Kidney capillary endothelial cell (primary cell): ENCODE measurements at regions not wholly inside any gene's neighbourhood (a gene's known extent, or its start where the extent isn't known, plus 50 kb on each side); places are given as distances from the start of the nearest gene placed in this dataset.

Experiments used
- DNase-seq: peaks from one replicate; pipeline ENCODE4 v3.0.0-alpha.2; 2018; ENCODE audit warnings: low spot score

DNA sequence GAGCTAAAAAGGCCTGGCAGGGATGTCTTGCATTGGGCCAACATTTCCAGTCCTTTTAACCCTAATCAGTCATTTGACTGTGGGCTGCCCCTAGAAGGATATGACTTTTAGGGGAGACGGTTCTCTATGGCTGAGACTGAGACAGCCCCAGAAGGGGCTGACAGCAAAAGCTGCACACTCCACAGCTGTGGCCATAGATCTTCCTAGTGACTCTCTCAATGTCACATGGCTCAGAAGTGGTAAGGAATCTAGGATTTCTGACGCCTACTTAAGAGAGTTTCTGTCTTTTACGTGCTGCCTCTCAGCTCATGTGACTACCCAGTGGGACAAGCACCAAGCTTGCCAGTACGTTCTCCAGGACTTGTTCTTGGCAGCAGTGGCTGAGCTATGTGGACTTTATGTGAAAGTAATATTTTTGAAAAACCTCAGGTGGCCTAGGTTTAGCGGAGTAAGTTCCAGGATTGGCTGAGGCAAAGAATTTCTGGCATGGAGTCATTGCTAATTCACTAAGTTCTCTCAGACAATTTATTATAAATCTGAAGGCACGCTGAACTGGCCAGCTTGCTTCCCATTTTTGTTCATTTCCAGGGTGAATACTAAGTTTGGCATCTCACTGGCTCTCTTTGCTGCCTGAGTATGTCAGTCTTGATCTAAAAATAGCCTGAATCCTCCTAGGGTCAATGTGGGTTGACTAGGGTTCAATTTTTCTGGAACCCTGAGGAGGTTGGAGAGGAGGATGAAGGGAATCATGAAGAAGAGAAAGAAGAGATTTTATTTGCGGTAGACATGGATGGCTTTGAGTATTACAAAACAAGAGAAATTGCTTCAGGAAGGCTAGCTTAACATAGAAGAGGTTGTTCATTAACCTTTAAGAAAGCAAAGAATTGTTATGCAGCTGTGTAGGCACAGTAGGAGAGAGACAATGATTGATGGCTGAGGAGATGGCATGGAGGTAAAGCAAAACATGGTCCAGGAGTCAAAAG, 271.8 kb downstream of the AEBP2 start:
- DNase-seq, result no peak

DNA sequence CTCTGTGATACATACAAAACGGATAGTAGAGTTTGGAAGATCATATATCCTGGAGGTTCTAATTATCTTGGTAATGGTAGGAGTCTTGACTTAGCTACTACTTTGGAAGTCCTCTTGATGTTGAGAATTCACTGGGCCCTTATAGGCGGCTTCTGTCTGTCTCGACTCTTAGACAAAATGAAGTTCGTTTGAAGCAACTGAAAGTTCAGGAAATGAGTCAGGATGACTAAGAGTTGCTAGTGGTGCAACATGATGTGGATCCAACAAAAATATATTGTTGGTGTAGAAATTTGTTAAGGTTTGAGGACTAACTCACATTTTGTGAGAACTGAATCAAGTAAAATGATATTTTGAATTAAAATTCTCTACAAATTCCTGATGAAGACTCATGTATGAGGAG, 272.7 kb downstream of the AEBP2 start:
- DNase-seq, result peak; percentile 43

DNA sequence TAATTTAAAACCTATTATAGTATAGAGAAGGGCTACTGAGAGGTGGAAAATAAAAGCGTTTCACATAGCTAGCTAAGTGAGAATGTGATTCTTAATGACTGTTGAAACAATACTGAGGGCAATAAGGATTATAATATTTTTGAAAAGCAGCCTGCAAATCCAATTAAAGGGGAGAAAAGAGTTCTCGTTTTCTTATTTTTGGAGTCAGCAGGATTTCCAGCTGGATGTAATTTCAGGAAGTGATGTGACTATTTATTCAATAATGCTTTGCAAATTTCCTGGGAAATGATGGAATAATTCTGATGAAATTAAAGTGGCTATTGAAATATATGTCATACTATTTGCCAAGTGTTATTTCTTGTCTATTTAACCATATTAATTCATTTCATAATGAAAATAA, 279.1 kb downstream of the AEBP2 start:
- DNase-seq, result no peak

DNA sequence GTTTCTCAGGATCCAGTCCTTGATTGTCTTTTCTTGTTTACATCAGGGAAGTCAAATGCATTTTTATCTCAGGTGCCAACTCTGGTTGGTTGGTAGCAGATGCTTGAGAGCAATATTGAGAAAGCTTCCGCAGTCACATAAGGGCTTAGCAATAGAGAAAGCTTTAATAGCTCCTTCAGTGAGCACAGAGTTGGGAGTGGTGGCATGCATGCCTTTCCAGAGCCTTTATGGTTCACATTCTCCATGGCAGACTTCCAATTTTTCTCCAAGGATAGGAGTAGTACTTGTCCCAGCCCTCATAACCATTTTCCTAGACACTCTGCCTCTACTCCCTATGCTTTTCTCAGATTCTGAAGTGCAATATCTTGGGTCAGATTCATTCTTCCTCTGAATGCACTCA, 280.4 kb downstream of the AEBP2 start:
- DNase-seq, result no peak

DNA sequence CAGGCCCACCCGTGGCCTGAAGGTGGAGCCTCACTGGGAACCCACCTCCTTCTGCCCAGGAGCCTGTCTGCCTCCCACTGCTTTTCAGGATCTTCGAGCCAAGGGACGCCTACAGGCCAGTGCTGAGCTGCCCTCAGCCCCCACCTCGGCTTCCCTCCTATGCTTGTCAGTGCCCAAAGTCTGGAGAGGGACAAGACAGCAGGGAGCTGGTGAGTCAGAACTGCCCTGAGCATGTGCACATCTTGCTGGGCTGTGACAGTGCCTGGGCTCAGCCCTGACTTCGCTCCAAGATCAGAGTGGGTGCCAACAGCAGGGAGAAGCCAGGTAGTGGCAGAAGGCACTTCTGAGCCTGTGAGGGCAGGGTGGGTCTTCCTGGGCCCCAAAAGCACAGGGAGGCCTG, 286.8 kb downstream of the AEBP2 start:
- DNase-seq, result no peak

DNA sequence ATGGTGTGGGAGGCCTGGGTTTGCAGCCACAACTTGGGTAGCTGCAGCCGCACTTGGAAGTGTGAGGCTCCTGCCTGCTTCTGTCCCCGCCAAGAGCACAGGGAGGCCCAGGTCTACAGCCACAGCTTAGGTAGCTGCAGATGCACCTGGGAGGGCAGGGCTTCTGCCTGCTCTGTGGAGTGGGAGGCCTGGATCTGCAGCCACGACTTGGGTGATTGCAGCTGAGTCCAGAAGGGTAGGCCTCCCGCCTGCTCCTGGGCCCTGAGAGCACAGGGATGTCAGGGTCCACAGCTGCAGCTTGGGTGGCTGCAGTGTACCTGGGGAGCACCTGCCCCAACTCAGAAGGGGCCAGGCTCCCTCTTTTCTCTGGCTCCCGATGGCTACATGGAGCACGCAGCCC, 287.3 kb downstream of the AEBP2 start:
- no peak for DNase-seq

DNA sequence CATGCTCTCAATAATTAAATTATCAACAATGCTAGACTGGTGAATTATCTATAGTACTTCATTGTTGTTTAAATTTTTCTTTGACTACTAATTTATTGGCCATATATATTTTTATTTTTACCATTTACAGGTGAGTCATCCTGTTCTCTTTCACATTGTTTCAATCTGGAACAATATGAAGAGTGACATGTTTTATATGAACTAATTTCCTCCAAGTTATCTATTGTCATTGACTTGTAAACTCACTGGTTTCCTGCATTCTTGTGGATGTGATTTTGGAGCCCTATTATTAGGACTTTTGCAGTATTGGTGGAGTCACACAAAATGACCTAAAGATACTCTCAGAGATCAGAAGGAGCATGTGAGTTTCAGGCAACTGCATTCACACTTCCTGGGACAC, 297.7 kb downstream of the AEBP2 start:
- DNase-seq, result peak; percentile 47

DNA sequence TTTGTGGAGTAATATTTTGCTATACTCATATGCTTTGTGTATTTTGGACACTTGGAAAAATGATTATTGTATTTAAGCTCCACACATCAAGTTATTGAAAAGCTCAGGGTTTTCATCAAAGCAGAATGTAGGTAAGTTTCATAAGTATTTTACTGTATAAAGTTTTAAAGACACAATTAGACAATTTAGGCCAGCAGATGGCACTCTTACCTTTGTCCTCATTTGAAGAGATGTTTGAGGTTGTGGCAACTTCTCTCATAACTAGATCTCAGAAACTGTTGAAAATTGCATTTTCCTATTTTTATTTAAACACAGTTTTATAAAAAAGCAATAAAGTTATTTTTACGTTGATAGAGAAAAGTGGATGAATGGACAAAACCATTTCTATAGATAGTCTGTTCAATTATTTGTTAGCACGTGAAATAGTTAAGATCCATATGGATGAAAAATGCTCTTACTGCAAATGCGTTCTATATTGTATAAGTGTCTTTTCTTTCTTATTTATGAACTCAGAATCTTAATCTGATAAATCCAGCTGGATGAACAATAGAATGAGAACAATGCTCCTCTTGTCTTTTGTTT, 300.0 kb downstream of the AEBP2 start:
- DNase-seq, result peak; percentile 64

DNA sequence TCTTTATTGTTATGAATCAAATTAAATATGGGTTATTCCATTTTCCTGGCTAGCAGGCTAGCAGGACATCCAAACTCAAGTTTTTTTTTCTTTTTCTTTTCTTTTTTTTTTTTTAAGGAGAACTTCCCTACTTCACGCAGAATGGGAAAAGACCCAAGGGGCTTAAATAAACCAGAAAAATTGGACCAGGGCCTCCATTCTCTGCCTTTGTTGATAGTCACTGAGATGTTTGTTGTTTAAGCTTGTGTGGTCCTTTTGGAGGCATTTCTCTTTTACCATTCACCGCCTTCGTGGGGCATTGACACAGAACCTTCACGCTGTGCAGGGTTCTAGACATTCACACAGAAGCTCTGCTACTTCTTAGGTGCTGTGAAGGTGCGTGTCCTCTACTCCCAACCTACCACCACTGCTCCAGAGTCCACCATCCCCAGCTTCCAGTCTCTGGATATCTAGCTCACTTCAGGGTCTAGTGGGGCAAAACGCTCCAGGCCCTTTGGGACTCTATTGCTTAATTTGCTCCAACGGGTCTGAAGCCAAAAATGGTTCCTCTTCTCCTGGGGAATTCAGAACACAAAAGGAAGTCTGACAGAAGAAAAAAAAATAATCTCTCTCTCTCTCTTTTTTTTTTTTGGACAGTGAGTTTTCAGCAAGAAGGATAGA, 301.3 kb downstream of the AEBP2 start:
- no peak for DNase-seq

DNA sequence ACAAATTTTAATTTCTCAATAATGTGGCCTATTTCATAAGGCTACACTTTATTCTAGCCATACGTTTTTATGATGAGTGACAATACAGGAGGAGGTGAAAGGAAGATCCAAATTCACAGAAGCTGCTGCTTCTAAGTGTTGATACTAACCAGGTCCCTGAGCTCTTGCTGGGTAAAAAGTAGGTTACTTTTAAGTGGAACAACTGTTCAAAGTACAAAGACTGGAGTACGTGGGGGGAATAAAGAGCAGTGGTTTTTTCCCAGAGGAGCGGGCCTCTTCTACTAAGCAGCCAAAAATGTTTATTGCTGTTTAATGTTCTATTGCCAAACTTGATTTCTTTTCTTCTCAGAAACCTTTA, 301.8 kb downstream of the AEBP2 start:
- no peak for DNase-seq

DNA sequence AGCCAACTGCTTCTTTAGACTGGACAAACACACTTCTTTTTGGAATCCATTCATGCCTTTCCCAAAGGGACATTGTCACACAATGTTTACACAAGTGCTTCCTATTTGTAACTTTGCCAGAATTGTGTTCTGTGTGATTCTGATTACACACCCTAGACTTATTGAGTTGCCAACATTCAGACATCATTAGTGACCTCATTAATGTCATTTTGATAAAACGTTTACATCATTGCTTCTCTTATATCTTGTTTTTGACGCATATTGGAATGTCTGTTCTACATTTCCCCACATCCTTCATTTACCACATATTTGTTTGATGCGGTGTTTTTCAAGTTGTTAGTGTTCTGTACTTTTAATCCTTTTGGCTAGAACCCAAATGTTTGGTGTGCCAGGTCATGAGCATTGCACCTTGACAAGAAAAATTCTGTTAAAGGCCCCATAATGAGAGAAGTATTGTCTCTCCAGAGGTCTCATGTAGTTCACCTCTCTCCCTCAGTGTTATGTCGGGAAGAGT, 305.5 kb downstream of the AEBP2 start:
- DNase-seq, result peak; percentile 34

DNA sequence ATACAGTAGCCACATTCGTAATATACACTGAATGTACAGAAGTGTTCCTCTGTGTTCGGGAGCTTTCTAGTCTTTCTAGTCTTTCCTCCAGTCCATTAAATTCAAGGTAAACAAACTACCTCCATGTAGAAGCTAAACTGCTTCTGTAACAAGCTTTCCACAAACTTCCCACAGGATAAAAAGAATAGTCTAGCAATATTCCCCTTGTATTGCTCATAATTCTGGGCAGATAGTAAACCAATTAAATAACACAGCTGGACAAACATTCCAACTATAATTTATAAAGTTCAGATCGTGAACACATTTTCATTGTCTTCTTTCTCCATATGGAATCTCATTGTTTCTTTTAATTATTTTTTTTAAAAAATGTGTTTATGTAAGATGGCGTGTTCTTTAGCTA, 307.2 kb downstream of the AEBP2 start:
- no peak for DNase-seq

DNA sequence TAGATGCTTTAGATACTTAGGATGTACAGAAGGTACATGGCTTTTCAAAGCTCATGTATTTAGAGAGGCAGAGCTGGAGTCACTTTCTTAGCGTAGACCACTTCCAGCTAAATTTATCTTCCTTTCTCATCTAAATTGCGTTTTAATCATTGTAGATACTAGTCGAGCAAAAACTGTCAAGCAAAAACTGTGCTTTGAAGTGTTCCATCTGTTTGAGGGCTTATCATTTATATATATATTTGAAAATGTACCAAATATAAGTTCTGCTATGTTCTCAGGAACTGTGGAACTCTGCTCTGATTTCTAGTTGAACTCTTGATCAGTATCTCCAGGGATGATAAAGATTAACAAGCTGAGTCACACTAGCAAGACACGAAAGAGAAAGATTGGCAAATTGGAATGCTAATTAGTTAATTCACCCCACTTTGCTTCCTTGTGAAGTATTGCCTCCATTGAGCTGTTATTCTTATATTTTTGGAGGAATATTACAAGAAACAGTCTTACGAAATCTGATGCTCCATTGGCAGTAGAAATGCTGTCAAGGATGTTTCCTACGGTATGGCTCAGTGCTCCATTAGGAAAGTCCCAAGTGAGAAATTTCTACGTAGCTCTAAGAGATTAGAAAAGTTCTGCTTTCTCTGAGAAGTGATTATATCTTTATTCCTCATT, 310.7 kb downstream of the AEBP2 start:
- no peak for DNase-seq

DNA sequence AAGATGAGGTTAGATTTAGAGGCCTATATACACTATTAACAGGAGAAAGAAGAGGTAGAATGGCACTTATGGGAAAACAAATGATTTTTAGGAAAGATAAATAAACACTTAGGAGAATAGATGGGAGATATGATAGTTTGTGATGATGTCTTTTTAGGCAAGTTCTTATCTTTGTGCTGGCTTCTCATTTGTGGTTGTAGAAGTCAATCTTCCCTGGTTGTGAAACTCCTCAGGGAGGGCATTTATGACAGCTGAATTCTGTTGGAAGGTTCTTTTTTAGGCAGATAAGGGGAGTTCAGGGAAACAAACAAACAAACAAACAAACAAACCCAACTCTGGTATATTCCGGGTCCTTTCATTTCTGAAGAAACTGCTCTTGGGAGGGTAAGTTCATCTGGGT, 311.8 kb downstream of the AEBP2 start:
- DNase-seq, result no peak

DNA sequence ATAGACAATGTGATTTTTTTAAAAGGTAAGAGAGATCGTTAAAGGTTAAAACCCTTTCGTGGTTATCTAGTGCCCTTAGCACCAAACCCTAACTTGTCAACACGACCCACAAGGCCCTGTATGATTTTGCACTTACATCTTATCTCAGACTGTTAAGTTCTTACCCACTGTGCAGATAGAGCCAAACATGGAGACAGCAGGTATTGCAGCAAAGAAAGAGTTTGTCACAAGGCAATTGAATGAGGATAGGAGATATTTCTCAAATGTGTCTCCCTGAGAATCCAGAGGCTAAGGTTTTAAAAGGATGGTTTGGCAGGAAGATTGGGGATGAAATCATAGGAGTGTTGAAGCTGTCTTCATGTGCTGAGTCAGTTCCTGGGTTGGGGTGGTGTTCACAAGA, 313.4 kb downstream of the AEBP2 start:
- no peak for DNase-seq

DNA sequence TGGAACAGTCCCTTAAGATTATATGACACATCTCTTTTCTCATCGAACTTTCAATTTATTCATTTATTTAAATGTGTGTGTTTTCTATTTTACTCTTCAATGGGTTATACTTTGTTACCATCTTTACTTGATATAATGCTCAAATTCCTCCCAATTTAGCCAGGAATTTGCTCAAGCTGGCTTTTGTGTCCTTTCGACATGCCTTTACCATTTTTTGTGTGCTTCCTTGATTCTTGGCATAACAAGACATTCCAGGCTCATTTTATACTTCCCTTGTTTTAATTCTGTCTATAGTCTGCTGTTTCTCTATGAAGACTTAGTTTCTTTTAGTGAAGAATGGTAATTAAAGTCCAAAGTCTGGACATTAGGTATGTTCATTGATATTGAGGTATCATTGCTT, 315.8 kb downstream of the AEBP2 start:
- DNase-seq, result no peak

DNA sequence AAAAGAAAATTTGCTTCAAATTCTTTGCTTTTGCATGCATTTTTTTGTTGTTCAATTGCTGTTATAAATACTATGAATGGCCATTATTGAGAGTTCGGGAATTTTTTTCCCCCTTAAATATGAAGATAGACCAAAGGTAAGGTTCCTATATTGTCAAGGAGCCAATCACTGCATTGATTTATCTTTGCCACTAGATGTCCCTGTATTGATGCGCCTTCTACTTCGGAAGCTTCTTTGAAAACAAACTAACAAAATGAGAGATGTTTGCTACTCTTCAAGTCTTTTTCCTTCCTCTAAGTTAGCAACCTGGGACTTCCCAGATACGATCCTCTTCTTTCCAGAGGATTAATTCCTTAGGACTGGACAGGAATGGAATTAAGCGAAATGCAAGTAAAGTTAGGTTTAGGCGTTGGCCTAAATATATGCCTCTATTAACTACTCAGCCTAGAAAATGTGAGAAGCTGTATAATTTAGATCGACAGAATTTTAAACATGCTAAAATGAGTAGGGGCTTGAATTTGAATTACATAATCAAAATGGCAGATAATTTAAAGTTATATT, 318.1 kb downstream of the AEBP2 start:
- no peak for DNase-seq

DNA sequence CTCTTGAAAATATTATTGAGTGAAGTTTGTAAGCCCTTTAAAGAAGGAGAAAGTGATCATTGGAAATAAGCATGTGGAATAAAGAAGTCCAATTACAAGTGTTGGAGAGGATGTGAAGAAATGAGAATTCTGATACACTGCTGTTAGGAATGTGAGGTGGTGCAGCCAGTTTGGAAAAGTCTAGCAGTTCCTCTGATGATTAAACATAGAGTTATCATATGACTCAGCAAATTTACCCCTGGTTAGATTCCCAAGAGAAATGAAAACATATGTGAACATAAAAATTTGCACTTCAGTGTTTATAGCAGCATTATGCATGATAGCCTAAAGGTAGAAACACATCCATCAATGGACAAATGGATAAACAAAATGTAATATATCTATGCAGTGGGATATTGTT, 319.9 kb downstream of the AEBP2 start:
- DNase-seq, result no peak

DNA sequence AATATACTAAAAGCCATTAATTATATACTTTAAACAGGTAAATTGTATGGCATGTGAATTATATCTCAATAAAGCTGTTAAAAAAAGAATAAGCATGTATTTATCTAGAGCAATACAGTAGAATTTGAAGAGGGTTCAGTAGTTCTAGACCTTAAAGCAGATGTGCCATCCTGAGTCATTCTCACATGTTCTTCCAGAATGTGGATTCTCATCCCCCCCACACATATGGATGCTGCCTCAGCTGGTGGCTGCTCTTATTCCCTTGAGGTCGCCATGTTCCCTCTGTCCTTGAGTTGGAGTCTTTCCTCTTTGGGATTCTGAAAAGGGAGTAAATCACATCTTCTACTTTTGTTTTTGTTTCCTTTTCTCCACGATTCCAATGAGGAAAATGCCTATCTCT, 321.3 kb downstream of the AEBP2 start:
- no peak for DNase-seq

DNA sequence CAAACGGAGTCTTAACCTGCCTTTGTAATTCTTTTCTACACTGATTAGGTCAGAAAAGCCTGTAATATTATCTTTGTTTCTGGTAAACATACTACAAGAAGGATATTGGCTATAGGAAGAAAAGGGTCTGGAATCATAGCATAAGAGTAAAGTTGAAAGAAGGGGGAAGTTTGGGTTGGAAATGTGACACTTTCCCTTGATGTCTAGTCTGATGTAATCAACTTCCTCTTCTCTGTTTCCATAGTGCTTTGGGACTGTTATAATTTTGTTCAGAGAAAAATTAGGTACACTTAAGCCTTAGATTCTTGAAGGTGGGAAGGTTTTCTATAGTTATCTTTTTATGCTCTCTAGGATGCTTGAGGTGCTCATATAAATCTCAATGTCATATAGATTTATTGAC, 322.2 kb downstream of the AEBP2 start:
- no peak for DNase-seq

DNA sequence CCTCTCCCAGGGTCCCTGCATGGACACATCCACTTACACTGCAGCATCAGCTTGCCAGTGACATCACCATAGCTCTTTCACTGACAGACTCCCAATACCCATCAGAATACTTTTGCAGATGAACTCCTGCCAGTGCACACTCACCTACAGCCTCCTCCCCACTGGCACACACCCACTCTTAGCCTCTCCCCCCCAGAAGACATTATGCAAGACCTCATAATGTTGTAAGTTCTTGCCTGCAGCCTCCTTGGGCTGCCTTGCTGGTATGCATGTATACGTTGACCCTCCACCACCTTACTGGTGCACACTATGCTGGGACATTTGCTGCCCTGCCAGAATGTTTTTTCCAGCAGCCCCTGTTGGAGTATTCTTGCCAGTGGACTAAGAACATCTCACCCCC, 324.2 kb downstream of the AEBP2 start:
- DNase-seq, result no peak

DNA sequence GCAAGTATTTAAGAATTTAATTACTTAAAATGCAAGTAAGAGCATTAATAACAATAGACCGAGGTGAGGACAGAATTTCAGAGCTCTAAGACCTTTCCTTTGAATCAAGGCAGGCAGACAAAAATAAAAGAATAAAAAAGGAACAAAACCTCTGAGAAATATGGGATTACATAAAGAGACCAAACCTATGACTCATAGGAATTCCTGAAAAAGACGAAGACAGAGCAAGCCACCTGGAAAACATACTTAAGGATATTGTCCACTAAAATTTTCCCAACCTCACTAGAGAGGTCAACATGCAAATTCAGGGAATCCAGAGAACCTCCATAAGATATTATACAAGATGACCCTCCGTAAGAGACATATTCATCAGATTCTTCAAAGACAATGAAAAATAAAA, 325.1 kb downstream of the AEBP2 start:
- DNase-seq, result no peak
